22Rv1 (cell line): ENCODE measurements at regions not wholly inside any gene's neighbourhood (a gene's known extent, or its start where the extent isn't known, plus 50 kb on each side); places are given as distances from the start of the nearest gene placed in this dataset.

ENCODE experiments used
- CTCF ChIP-seq: fragments of 450-650 bp; IDR thresholded peaks from 2 replicates; pipeline ENCODE4 v1.5.1; 2017; ENCODE audit warnings: mild to moderate bottlenecking
- ZFX ChIP-seq: fragments of 450-650 bp; IDR thresholded peaks from 2 replicates; pipeline ENCODE4 v1.6.1; 2017; ENCODE audit warnings: antibody characterized with exemption, borderline replicate concordance

DNA sequence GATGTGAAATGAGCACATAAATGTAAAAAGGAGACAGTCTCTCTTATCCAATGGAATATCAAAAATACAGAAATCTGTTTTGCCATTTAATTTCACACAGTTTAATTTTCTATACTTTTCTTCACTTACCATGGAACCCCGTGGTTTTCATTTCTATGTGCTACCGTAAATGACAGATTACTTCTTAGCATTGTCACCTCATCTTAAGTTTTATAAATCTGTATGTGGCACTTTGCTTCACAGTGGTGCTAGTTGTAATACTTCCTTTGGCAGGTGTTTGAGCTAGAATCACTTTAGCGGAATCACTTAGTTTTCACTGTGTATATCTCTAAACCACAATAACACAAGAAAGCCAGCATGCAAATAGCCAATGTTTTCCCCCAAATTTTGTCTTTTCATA is 781.9 kb upstream of the MGAT4C start:
- TF ChIP-seq CTCF, result no peak
- TF ChIP-seq ZFX, result no peak
